HEK293T (cell line): ENCODE measurements at regions not wholly inside any gene's neighbourhood (a gene's known extent, or its start where the extent isn't known, plus 50 kb on each side); places are given as distances from the start of the nearest gene placed in this dataset.

Source experiments
- CTCF ChIA-PET: fragments of 350-600 bp; formaldehyde crosslinking; extraction: SDS; loops from one replicate; lab custom pipeline; 2021; ENCODE audit warnings: antibody characterized with exemption, inconsistent platforms; lab: Yijun Ruan, JAX
- POLR2A ChIA-PET: fragments of 350-600 bp; formaldehyde crosslinking; extraction: SDS; loops from one replicate; lab custom pipeline; 2020; ENCODE audit warnings: antibody characterized with exemption, inconsistent platforms; lab: Yijun Ruan, JAX
- DNase-seq: peaks from one replicate; pipeline ENCODE4 v3.0.0; 2012; ENCODE audit warnings: mixed read lengths; ENCODE audit errors: extremely low spot score
- ARNT ChIP-seq: fragments of 450-650 bp; IDR thresholded peaks from 2 replicates; pipeline ENCODE4 v1.6.1; 2017; ENCODE audit warnings: mild to moderate bottlenecking
- BHLHE40 ChIP-seq: fragments of 450-650 bp; IDR thresholded peaks from 2 replicates; pipeline ENCODE4 v1.6.1; 2016; ENCODE audit warnings: mild to moderate bottlenecking, moderate library complexity, borderline replicate concordance
- CTBP1 ChIP-seq: fragments of 450-650 bp; IDR thresholded peaks from 2 replicates; pipeline ENCODE4 v1.6.1; 2016; ENCODE audit warnings: borderline replicate concordance
- ELF4 ChIP-seq: fragments of 450-650 bp; IDR thresholded peaks from 2 replicates; pipeline ENCODE4 v1.6.1; 2017; ENCODE audit warnings: antibody characterized with exemption
- FOXA1 ChIP-seq: fragments of 450-650 bp; IDR thresholded peaks from 2 replicates; pipeline ENCODE4 v1.6.1; 2016; ENCODE audit warnings: mild to moderate bottlenecking
- FOXK2 ChIP-seq: fragments of 450-650 bp; IDR thresholded peaks from 2 replicates; pipeline ENCODE4 v1.6.1; 2016; ENCODE audit warnings: mild to moderate bottlenecking
- FOXM1 ChIP-seq: fragments of 450-650 bp; IDR thresholded peaks from 2 replicates; pipeline ENCODE4 v1.6.1; 2017; ENCODE audit warnings: mild to moderate bottlenecking, borderline replicate concordance
- HDGF ChIP-seq: fragments of 450-650 bp; IDR thresholded peaks from 2 replicates; pipeline ENCODE4 v1.6.1; 2017; ENCODE audit warnings: antibody characterized with exemption, borderline replicate concordance
- L3MBTL2 ChIP-seq: fragments of 450-650 bp; conservative IDR thresholded peaks from 2 replicates; pipeline ENCODE4 v1.6.1; 2016; ENCODE audit warnings: mild to moderate bottlenecking
- LEF1 ChIP-seq: fragments of 450-650 bp; IDR thresholded peaks from 2 replicates; pipeline ENCODE4 v1.6.1; 2017; ENCODE audit warnings: mild to moderate bottlenecking, borderline replicate concordance
- NFRKB ChIP-seq: fragments of 450-650 bp; IDR thresholded peaks from 2 replicates; pipeline ENCODE4 v1.6.1; 2016; ENCODE audit warnings: mild to moderate bottlenecking, moderate library complexity
- SP1 ChIP-seq: fragments of 450-650 bp; IDR thresholded peaks from 2 replicates; pipeline ENCODE4 v1.6.1; 2017
- SUZ12 ChIP-seq: fragments of 450-650 bp; IDR thresholded peaks from 2 replicates; pipeline ENCODE4 v1.6.1; 2016; ENCODE audit warnings: mild to moderate bottlenecking
- TARDBP ChIP-seq: fragments of 450-650 bp; IDR thresholded peaks from 2 replicates; pipeline ENCODE4 v1.6.1; 2016
- ZNF384 ChIP-seq: fragments of 450-650 bp; IDR thresholded peaks from 2 replicates; pipeline ENCODE4 v1.6.1; 2016
- TF ChIP-seq, protein P1 (sequence below): fragments of 450-650 bp; IDR thresholded peaks from 2 replicates; pipeline ENCODE4 v1.6.1; 2016

GRCh38 chr3:80018375-80018774 is 250.6 kb upstream of the ROBO1 start:
- POLR2A ChIA-PET: no interaction called here
- no peak for DNase-seq
- CTCF ChIA-PET: no interaction called here
- TF ChIP-seq, protein P1, sequence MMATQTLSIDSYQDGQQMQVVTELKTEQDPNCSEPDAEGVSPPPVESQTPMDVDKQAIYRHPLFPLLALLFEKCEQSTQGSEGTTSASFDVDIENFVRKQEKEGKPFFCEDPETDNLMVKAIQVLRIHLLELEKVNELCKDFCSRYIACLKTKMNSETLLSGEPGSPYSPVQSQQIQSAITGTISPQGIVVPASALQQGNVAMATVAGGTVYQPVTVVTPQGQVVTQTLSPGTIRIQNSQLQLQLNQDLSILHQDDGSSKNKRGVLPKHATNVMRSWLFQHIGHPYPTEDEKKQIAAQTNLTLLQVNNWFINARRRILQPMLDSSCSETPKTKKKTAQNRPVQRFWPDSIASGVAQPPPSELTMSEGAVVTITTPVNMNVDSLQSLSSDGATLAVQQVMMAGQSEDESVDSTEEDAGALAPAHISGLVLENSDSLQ: no peak
- no peak for TF ChIP-seq BHLHE40
- TF ChIP-seq L3MBTL2: no peak
- no peak for TF ChIP-seq FOXM1
- TF ChIP-seq ARNT: no peak
- TF ChIP-seq ZNF384: no peak

- no peak for TF ChIP-seq L3MBTL2
- TF ChIP-seq CTBP1: no peak
- no peak for TF ChIP-seq SUZ12
- TF ChIP-seq BHLHE40: no peak
- no peak for TF ChIP-seq NFRKB
- TF ChIP-seq FOXM1: no peak
- no peak for TF ChIP-seq HDGF
- TF ChIP-seq TARDBP: no peak
- no peak for TF ChIP-seq LEF1
- TF ChIP-seq, protein P1: no peak
- no peak for TF ChIP-seq FOXA1
- ChIA-PET CTCF (no interaction called here), POLR2A (no interaction called here)
- DNase-seq: no peak
Measured at GRCh38 chr3:80017369-80017768, 249.6 kb upstream of the ROBO1 start.

DNA sequence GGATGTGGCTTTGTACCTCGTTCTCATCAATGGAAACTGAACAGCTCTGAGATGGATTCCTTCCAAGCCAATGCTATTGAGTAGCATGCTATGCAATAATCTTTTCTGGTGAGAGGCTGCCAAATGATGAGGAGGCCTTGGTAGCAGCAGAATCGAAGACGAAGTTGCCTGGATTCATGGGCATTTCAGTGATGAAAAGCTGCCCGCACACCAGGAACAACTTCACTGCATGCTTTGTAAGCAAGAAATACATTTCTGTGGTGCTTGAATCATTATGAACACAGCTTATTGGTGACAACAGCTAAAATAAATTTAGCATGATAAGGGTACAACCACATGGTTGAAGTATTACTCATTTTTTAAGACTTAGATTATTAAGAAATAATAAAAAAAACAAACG is 246.8 kb upstream of the ROBO1 start:
- DNase-seq: no peak
- CTCF ChIA-PET: no interaction called here
- POLR2A ChIA-PET: no interaction called here
- no peak for TF ChIP-seq ARNT
- TF ChIP-seq HDGF: no peak
- TF ChIP-seq SUZ12: no peak

DNA sequence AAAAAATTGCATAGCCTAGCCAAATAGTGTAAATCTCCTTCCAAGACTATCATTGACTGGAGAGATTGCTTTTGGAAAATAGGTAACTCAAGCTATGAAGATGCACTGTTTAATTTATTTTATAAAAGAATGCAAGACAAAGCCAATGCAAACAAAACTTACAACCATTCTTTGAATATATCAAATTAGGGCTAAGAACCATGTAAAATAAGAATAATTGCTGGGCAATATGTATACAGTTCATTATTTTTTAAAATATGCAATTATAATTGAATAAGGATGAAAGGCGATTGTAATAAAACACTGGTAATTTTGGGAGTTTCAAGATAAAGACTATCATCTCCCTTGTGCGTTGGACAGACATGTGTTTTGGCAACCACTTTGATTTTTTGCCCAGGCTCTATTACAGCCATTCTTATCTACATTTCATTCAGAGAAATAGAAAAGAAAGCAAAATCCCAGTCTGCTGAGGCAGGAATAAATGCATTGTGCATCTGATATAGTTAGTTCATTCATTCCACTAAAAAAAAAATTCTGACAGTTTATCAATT is 242.3 kb upstream of the ROBO1 start:
- no peak for TF ChIP-seq TARDBP
- no peak for TF ChIP-seq ELF4
- no peak for TF ChIP-seq LEF1
- no peak for TF ChIP-seq SUZ12
- TF ChIP-seq SP1: no peak
- TF ChIP-seq FOXM1: no peak
- no peak for TF ChIP-seq FOXK2
- TF ChIP-seq ARNT: no peak
- TF ChIP-seq BHLHE40: no peak
- TF ChIP-seq NFRKB: no peak
- no peak for TF ChIP-seq ZNF384
- TF ChIP-seq L3MBTL2: no peak
- TF ChIP-seq, protein P1: no peak
- no peak for TF ChIP-seq HDGF
- no peak for TF ChIP-seq FOXA1
- TF ChIP-seq CTBP1: no peak
- CTCF ChIA-PET: no interaction called here
- POLR2A ChIA-PET: no interaction called here
- no peak for DNase-seq

DNA sequence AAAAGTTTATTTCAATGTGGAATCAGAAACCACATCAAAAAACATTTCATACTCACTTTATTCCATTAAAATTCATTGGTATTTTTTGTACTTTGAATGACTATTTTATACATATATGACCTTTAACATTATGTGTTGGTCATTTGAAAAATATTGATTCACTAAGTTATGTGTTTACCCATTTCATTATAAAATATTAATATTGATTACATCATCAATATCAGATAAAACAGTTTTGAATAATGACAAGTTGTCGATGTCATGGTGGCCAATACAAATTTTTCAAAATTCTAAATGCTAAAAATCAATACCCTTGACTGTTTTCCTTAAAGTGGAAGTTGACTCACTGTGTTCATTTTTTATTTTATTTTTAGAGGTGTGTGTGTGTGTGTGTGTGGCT is 239.7 kb upstream of the ROBO1 start:
- POLR2A ChIA-PET: no interaction called here
- CTCF ChIA-PET: no interaction called here
- DNase-seq: no peak
- TF ChIP-seq CTBP1 (no peak), L3MBTL2 (no peak), LEF1 (no peak), ZNF384 (no peak), FOXM1 (no peak), SP1 (no peak), ARNT (no peak), FOXA1 (no peak), NFRKB (no peak), ELF4 (no peak), HDGF (no peak), BHLHE40 (no peak), SUZ12 (no peak)
- TF ChIP-seq, protein P1: no peak

DNA sequence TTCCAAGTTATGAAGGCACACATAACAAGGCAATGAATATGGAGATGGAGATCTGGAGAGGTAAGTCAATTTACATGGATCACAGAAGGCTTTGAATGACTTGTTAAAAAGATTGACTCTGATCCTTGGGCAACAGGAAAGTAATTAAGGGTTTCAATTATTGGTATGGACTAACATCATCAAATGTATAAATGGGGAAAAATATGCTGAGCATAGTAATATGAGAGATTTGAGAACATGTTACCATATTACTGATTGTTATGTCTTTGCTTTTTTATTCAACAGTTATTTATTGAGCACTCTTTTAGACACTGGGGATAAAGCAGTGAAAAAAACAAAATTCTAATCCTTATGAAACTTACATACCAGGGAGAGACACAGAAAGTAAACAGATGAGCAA is 238.5 kb upstream of the ROBO1 start:
- ChIA-PET POLR2A (no interaction called here), CTCF (no interaction called here)
- DNase-seq: no peak
- TF ChIP-seq SP1: no peak
- TF ChIP-seq BHLHE40: no peak
- no peak for TF ChIP-seq L3MBTL2
- TF ChIP-seq LEF1: no peak
- TF ChIP-seq CTBP1: no peak
- TF ChIP-seq ARNT: no peak
